ENCODE measurements at regions not wholly inside any gene's neighbourhood (a gene's known extent, or its start where the extent isn't known, plus 50 kb on each side); places are given as distances from the start of the nearest gene placed in this dataset.

DNA sequence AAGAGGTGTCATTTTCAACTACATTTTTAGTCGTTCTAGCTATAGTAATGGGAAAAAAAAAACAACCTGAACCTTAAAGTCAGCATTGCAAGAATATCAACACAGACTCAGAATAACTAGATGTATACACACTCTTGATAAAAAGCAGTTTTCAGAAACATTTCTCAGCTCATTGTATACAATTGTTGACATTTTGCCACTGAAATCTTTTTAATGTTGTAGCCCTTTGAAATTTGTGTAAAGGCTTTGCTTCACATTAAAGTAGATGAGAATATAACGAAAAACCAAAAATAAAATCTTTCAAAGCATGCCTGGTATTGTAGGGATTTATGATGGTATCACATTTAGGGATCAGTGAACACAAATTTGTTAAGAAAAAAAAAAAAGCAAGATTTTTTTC is 87.2 kb upstream of the SLC10A2 start:
- H3K4me3 ChIP-seq, result no peak overlapping the region
- no peak for DNase-seq
- H3K27ac ChIP-seq, result no peak overlapping the region
- intact Hi-C loops (cut with DNase I), result no loop called here
- ATAC-seq, result no peak
- no peaks in the 10 kb centered on the region for H3K36me3 ChIP-seq
- no peaks in the 10 kb centered on the region for H3K9me3 ChIP-seq
- H3K4me1 ChIP-seq, result no peaks in the 10 kb centered on the region
- H3K27me3 ChIP-seq (ENCODE audit: low read depth), result no peaks in the 10 kb centered on the region
- TF ChIP-seq, protein P1, sequence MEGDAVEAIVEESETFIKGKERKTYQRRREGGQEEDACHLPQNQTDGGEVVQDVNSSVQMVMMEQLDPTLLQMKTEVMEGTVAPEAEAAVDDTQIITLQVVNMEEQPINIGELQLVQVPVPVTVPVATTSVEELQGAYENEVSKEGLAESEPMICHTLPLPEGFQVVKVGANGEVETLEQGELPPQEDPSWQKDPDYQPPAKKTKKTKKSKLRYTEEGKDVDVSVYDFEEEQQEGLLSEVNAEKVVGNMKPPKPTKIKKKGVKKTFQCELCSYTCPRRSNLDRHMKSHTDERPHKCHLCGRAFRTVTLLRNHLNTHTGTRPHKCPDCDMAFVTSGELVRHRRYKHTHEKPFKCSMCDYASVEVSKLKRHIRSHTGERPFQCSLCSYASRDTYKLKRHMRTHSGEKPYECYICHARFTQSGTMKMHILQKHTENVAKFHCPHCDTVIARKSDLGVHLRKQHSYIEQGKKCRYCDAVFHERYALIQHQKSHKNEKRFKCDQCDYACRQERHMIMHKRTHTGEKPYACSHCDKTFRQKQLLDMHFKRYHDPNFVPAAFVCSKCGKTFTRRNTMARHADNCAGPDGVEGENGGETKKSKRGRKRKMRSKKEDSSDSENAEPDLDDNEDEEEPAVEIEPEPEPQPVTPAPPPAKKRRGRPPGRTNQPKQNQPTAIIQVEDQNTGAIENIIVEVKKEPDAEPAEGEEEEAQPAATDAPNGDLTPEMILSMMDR (IDR thresholded peaks at IDR 0.05), result no peak

GRCh38 chr13:103147961-103148360 is 81.7 kb upstream of the SLC10A2 start:
- no peak for ATAC-seq
- H3K27me3 ChIP-seq (ENCODE audit: low read depth), result no peaks in the 10 kb centered on the region
- TF ChIP-seq, protein P1 (IDR thresholded peaks at IDR 0.05), result no peak

DNA sequence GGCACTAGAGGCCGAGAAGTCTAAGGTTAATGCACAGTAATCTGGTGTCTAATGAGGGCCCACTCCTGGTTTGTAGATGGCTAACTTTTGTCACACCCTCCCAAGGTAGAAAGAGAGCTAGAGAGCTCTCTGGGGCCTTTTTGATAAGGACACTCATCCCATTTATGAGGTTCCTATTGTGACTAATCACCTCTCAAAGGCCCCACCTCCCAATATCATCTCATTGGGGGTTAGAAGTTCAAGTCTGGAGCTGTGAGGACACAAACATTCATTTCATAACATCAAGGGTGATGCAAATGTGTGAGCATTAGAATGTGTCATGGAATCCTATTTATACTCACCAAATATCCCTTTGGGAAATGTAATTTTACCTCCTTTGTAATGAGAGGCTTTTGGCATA is 79.2 kb upstream of the SLC10A2 start:
- Histone ChIP-seq H3K36me3 (no peaks in the 10 kb centered on the region), H3K27ac (no peak overlapping the region), H3K9me3 (no peaks in the 10 kb centered on the region), H3K27me3 (ENCODE audit: low read depth) (no peaks in the 10 kb centered on the region), H3K4me1 (no peaks in the 10 kb centered on the region), H3K4me3 (no peak overlapping the region)
- ATAC-seq, result no peak
- intact Hi-C loops (cut with DNase I), result no loop called here
- DNase-seq, result no peak
- TF ChIP-seq, protein P1 (IDR thresholded peaks at IDR 0.05), result no peak

More at GRCh38 chr13:103147961-103148360, 81.7 kb upstream of the SLC10A2 start:
- Histone ChIP-seq H3K9me3 (no peaks in the 10 kb centered on the region), H3K27ac (no peak overlapping the region), H3K36me3 (no peaks in the 10 kb centered on the region), H3K4me3 (no peak overlapping the region), H3K4me1 (no peaks in the 10 kb centered on the region)
- intact Hi-C loops (cut with DNase I), result no loop called here
- no peak for DNase-seq

GRCh38 chr13:103143432-103143831 is 77.2 kb upstream of the SLC10A2 start:
- ATAC-seq, result no peak
- DNase-seq, result no peak
- H3K36me3 ChIP-seq, result no peaks in the 10 kb centered on the region
- no peak overlapping the region for H3K4me3 ChIP-seq
- intact Hi-C loops (cut with DNase I), result no loop called here
- no peak overlapping the region for H3K27ac ChIP-seq
- no peaks in the 10 kb centered on the region for H3K9me3 ChIP-seq
- no peaks in the 10 kb centered on the region for H3K4me1 ChIP-seq
- TF ChIP-seq, protein P1 (IDR thresholded peaks at IDR 0.05), result no peak
- H3K27me3 ChIP-seq (ENCODE audit: low read depth), result no peaks in the 10 kb centered on the region

GRCh38 chr13:103142151-103142550 is 75.9 kb upstream of the SLC10A2 start:
- no peak for DNase-seq
- H3K27ac ChIP-seq, result no peak overlapping the region
- TF ChIP-seq, protein P1 (IDR thresholded peaks at IDR 0.05), result no peak
- no peaks in the 10 kb centered on the region for H3K9me3 ChIP-seq
- H3K4me1 ChIP-seq, result no peaks in the 10 kb centered on the region
- intact Hi-C loops (cut with DNase I), result no loop called here
- no peak overlapping the region for H3K4me3 ChIP-seq
- no peaks in the 10 kb centered on the region for H3K27me3 ChIP-seq (ENCODE audit: low read depth)
- no peak for ATAC-seq
- H3K36me3 ChIP-seq, result no peaks in the 10 kb centered on the region
